DMS153 (cell line): ENCODE measurements at regions not wholly inside any gene's neighbourhood (a gene's known extent, or its start where the extent isn't known, plus 50 kb on each side); places are given as distances from the start of the nearest gene placed in this dataset.

ENCODE experiments used
- DNase-seq: peaks from one replicate; lab custom pipeline; 2025; lab: John Stamatoyannopoulos, UW

DNA sequence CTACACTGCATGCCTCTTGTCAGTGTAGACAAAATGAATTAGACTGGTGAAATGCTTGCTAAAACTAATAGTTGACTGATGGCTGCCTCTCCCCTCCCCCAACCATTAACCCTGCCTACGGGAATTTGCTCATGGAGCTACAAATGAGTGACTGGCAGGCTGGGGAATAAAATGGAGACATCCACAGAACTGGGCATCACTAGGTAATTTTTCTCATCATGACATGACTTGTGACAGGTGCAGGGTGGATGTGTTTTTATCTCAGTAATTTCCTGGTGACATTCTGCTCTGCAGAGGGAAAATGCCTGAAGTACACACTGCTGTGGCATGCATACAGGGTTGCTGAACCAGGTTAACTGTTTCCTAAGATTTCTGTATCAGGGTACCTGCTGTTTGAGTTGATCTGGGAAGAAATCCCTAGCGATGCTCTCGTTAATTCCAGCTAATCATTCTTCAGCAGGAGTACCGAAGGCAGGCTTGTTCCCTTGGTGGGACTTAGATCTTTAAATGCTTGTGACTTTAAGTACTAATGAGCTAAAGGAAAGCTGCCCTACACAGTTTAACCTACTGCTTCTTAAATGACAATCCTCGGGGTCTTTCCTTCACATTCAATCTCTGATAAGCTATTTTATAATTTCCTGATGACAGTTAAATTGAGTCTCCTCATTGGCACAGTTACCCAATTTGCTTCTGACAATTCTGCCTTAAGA is 376.3 kb upstream of the LCORL start:
- DNase-seq = no peak

DNA sequence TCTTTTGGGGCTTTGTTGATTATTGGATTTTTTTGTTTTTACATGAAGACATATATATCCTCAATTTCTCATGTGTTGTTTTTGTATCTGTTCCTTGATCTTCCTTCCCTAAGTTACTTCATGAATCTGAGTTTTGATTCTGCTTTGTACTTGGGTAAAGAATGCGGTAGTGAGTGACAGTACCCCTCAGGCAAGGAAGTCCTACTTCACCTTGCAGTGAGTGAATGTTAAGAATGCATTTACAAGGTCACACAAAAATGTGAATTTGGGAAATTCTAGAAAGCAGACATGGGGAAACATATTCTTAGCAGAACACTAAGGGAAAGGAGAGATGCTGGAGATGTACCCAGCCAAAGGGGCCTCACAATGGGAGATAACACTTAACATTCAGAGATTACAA is 373.1 kb upstream of the LCORL start:
- no peak for DNase-seq

DNA sequence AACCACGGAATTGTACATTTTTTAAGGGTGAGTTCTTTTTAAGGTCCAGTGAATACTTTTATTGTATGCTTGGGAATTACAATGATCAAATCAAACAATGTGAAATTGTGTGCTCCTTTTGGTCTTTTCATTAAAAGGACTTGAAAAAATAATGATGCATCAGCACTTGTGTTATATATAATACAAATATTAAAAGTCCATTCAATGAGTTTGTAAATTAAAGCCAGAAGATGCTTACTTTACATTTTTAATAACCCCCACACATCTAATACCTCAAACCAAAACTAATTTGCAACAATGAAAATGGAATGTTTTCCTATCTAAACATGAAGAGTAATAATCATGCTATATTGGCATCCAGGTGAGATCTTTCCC is 369.8 kb upstream of the LCORL start:
- no peak for DNase-seq

DNA sequence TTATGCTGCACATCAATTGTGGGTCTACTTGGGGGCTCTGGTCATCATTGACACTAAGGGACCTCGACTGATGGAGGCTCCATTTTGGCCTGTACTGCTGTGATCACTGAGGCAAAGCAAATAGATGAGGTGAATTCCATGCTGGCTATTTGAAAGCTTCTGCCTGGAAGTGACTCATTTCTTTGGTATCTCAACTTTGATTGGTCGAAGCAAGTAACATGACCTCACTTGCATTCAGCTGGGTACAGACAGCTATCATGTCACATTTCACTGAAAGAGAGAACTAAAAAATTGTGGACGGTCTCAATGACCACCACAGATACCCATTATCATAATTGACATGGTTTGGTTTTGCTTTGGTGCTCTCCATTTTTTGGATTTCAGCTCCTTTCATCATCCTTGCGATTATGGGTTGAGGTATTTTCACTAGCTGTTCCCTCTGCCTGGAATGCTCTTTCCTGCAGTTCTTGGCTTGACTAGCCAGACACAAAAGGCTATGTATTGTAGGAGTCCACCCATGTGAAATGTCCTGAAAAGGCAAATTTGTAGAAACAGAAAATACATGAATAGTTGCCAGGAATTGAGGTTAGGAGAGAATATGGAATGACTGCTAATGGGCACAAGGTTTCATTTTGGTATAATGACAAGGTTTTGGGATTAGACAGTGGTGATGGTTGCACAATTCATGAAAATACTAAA is 369.2 kb upstream of the LCORL start:
- DNase-seq = no peak

DNA sequence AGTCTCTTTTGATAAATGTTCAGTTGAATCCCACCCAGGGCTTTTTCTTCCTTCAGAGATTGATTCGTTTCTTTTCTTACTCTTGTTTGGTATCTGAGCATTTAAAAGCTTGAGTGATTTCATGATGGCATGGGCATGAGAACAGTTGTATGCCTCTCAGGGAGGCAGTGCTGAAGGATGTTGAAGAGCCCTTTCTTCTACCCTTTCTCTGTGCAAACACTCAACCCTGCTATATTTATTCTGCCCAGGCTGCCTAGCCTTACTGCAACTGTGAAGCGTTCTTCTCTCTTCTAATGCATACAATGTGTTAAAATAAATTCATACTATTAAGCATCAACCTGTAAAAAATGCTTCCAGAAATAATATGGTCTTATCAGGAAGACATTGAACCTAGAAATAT is 367.6 kb upstream of the LCORL start:
- no peak for DNase-seq

DNA sequence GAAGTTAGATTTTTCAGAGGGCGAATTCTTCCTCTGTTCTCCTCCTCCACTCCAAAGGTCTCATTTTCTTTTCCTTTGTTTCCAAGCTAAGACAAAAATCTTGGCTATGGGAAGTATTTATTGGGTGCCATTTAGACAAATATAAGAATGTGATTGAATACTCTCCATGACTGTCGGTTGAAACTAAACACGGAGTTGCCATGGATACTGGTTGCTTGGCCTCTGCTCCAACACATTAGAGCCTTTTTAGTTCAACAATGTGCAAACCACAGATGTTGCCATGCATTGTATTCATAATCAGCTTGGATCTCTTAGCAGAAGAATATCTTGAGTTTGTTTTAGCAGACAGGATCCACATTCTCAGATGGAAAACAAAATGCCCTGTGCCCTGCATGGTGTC is 366.5 kb upstream of the LCORL start:
- DNase-seq = no peak

DNA sequence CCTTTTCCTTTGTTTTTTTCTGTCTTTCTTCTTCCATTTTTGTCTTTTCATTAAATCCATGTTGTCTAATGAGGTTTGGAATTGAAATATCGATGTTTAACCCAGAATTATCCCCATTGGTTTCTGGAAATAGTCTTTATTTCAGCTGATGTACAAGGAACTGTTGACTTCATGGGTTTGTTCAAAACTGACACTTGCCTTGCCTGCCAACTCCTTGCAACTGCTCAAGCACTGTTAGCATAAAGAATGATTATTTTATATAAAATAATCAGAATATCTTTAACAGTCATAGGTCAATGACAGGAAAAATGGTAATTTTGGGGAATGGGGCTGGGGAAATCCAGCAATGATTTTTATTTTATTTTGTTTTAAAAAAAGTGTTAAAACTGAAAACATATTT is 359.6 kb upstream of the LCORL start:
- DNase-seq = no peak

DNA sequence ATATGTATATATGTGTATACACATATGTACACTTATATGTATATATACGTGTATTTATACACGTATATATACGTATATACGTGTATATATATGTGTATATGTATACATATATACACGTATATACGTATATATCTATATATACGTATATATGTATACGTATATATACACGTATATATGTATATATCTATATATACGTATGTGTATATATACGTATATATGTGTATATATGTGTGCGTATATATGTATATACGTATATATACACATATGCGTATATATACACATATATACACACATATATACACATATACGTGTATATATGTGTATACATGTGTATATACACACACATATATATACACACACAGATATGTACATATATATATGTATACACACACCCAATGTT is 348.0 kb upstream of the LCORL start:
- DNase-seq = no peak

DNA sequence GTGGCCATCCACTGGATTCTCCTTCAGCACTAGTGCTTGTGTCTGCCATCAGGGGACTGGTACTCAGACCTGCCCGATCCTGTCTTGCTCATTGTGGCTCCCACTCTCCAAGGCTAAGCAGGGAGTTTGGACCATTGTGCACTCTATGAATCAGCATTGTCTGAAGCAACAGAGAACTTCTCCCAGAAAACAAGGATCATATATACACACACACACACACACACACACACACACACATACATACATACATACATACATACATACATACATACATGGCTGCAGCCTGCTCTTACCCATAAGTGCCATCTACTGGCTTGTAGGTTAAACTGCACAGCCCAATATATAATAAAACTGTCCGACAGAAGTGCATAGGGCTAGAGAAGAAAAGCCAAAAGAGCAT is 345.3 kb upstream of the LCORL start:
- DNase-seq = peak; percentile 9

DNA sequence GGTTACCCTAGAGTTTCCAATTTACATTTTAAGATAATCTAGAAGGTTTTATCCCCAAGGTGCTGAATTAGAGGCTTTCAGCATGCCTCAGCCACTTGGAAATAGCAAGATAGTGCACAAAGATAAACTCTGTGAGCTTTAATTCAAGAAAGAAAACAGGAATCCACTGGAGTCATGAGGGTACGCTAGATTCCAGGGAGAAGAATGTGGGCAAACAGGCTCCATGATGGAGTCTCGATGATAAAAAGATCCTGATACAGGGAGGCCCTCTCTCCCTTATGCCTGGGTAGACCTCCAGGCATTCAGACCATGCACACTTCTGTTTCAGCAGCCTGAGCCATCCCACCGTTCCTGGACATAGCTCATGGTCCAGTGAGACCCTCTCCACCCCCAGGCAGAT is 344.6 kb upstream of the LCORL start:
- no peak for DNase-seq

DNA sequence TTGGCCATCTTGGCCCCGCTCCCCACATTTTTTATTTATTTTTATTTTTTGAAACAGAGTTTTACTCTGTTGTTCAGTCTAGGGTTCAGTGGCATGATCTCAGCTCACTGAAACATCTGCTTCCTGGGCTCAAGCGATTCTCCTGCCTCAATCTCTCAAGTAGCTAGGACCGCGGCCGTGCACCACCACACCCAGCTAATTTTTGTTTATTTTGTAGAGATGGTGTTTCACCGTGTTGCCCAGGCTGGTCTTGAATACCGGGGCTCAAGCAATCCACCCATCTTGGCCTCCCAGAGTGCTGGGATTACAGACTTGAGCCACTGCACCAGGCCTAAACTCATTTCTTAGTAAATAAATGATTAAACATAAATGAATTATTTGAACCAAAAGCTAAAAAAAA is 322.0 kb upstream of the LCORL start:
- no peak for DNase-seq

DNA sequence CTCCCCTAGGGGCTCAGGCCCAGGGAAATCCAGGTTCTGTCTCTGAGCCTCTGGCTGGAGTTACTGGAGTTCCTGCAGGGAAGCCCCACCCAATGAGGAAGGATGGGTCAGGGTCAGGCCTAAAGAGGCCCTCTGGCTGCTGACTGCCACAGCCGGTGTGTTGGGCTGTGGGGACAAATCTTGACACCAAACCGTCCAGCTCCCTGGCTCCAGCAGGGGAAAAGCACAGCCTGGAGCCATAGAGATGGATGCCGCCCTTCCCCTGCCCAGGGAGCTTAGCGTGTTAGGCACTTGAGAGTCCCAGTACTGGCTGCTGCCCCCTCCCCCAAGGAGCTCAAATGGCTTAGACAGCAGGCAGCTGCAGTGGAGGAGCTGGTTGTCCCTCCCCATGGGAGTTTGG is 321.3 kb upstream of the LCORL start:
- DNase-seq = no peak

DNA sequence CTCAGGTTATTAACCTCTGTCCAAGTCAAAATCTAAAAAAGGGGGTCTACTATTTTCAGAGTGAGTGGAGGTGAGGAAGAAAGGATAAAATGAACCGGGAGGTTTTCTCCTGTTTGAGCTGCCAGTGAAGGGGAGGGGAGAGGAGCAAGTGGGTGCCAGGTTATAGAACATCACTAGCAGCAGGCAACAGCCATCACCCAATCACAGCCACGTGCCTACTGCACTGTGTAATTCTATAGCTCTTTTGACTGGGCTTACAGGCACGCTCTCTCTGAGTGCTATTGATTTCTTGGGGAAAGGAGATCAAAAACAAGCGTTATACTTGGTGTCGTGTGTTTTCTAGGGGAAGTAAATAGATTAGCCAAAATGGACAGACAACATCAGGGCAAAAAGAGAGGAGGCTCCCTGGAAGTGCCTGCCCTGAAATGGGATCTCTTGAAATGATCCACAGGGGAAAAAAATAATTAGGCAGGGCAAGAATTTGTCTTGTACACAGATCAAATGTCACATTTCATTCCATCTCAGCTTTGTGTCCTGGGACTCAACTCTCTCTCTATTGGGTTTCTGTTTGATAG is 300.5 kb upstream of the LCORL start:
- peak; percentile 2 for DNase-seq

DNA sequence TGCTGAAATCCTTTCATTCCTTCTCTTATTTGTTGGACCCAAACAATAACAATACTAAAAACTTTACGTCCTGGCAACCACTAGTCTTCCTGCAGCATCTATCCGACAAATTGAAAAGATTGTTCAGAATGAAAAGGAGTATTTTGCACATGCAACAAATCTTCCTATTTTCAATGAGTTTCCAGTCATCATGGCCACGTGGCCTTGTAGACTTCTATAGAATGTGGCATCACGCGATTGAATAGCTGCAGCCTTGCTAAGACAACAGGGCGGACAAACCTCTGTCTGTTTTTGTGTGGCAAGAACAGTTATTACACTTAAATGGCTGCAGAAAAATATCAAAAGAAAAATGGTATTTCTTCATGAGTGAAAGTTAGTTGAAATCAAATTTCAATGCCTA is 297.9 kb upstream of the LCORL start:
- no peak for DNase-seq

DNA sequence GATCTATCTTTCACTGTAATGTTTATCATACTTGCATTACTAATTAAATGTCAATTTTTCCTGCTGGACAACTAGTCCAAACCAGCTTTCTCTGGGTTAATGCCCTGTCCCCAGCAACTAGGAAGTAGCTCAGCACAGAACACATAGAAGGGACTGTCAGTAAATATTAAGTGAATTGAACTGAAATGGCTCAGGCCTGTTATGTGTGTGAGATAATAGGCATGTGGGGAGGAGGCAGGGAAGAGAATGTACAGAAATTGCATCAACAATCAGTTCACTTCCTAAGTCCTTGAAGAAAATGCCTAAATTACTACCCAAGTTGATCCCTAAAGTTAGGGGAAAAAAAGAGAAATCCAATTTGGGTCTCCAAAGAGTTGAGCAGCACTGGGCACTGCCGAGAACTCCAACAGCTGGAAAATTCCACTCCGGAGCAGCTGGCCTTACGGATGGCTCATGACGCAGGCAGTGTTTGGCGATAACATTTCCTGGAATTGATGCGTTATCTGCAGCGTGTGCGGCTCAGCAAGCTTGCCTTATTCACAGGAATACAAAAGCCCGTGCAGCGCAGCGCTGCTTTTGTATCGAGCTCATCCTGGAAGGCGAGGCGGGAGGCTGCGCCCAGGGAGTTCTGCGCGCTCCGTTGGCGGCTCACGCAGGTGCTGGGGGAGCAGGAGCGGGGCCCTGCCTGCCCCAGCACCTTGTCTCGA is 297.3 kb upstream of the LCORL start:
- peak; percentile 71 for DNase-seq

DNA sequence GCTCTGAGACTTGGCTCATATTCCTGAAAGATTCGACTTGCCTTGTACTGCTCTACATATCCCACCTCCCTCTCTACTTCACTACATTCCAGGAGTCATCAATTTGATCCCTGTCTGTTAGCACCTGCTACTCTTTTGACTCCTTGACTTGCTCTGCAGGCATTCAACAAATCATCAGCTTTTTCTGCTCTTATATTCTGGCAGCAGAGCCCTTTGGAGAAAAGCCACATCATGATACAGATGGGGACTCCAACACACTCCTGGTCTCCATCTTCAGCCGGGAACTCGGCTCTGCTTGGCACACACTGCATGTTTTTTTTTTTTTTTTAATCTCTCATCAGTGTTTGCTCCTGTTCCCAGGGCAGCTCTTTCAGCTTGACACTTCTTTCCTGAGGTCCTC is 293.2 kb upstream of the LCORL start:
- DNase-seq = no peak

DNA sequence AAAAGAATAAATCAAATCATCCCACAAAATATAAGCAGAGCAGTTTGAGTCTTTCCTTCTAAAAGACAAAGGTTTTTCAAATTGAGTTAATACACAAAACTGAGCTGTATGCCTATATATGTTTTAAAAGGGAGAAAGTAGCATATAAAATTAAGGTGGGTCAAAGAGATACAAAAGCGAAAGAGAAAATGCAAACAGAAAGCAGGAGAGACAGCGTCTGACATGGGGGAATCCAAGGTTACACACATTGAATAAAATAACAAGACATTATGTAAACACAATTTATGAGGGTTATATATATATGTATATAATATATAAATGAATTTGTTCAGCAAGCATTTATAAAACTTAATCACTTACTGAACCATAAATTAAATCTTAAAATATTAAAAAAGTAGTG is 276.1 kb upstream of the LCORL start:
- DNase-seq = no peak

DNA sequence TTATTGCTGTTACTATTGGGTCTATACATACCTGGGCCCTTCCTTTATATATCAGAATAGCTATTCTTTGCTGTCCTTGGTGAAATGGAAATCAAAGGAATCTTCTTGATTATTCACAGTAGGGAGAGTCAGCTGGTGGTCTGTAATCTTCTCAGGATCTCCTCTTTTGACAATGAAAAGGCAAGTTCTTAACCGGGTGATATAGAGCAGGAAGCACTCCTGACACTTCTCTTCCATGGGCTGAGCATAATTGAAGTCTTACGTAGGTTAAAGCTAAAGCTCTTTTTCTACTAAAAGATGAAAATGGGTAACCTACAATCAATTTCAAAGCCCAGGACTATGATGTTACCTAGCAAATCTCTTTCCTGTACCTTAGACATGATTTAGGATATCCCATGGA is 274.9 kb upstream of the LCORL start:
- DNase-seq = no peak

DNA sequence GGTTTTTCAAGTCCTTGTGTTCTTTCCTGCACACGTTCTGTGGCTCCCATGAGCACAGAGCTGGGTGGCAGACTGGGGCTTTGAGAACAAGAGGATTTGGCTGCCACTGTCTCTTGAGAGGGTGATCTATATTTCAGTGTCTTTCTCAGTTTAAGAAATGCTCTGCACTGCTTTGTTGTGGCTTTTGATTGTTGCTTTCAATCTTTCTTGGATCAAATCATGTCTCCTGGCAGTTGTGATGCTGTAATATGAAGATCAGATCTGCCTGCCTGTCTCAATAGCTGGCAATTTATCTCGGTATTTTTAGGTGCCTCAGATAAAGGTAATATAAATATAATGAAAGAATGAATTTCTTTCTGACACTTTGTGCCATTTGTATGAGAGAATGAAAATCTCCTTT is 273.3 kb upstream of the LCORL start:
- DNase-seq = no peak

DNA sequence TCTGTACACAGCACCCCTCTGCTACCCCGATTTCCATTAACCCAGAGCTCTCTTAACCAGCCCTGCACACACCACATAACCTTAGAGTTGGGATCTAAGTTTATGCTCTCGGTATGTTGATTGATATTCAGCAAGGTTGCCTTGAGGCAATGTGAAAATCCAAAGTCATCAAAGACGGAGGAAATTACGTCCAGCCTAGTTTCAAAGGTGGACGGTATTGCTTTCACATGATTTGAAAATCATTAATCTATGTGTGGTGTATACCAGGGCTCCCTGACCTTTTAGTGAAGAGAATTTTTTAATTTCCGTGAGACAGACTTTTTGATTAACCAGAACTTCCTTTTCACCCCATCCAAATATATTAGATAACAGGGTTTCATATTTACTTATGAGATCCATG is 272.5 kb upstream of the LCORL start:
- DNase-seq = no peak

DNA sequence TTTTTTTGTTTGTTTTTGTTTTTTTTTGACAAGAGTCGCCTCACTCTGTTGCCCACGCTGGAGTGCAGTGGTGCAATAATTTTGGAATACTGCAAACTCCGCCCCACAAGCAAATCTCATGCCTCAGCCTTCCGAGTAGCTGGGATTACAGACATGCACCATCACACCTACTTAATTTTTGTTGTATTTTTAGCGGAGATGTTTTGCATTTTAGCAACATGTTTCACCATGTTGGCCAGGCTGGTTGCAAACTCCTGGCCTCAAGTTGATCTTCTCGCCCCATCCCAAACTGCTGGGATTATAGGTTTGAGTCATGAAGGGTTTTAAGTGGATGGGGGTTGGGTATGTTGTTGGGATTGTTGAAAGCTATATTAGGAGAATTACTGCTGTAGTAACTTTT is 270.9 kb upstream of the LCORL start:
- no peak for DNase-seq

DNA sequence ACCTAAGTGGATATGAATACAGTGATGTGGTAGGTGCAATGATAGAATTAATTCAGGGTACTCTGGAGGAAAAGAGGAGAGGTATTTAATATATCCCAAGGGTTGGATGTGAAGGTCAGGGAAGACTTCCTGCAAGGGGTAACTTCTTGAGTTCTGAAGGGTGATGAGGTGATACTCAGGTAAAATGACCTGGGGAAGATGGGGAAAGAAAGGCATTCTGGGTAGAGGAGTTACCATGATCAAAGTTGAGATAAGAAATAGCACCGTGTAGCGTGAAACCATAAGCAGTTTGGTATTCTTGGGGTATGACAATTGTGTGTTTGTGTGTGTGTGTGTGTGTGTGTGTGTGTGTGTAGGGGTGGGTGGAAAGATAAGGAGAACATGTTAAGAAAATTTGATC is 270.4 kb upstream of the LCORL start:
- DNase-seq = no peak

DNA sequence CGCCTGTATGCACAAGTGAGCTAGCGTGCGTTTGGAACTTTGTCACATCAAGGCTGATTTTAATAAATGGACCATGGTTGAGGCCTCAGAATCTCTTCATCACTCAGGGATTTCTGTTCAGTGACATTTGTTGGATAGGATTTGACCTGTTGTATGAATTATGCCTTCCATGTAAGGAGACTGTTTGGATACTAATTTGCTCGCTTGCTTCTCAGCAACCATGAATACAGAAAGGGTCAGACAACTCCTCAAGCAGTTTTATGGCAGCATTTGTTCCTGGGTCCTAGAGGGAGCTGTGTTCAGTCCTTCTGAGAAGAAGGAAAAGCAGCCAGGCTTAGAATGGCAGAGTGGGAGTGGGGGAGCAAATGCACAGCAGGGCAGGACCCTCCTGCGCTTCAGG is 269.7 kb upstream of the LCORL start:
- DNase-seq = no peak
